ENCODE measurements at regions not wholly inside any gene's neighbourhood (a gene's known extent, or its start where the extent isn't known, plus 50 kb on each side); places are given as distances from the start of the nearest gene placed in this dataset.

- DNase-seq, result no peak
These were observed 392.2 kb downstream of the RASEF start for GRCh38 chr9:82670726-82671125.

- DNase-seq, result no peak
These were observed 389.7 kb downstream of the RASEF start for GRCh38 chr9:82673201-82673600.

GRCh38 chr9:82673919-82674318 is 389.0 kb downstream of the RASEF start:
- no peak for DNase-seq

GRCh38 chr9:82675102-82675501 is 387.8 kb downstream of the RASEF start:
- no peak for DNase-seq

GRCh38 chr9:82675605-82676004 is 387.3 kb downstream of the RASEF start:
- DNase-seq, result no peak

GRCh38 chr9:82677086-82677485 is 385.9 kb downstream of the RASEF start:
- no peak for DNase-seq

- DNase-seq, result no peak
These were observed 383.5 kb downstream of the RASEF start for GRCh38 chr9:82679472-82679871.

GRCh38 chr9:82680179-82680935 is 382.6 kb downstream of the RASEF start:
- no peak for DNase-seq

GRCh38 chr9:82681809-82682208 is 381.1 kb downstream of the RASEF start:
- DNase-seq, result no peak

- no peak for DNase-seq
These were observed 380.5 kb downstream of the RASEF start for GRCh38 chr9:82682431-82682830.

- DNase-seq, result no peak
These were observed 367.2 kb downstream of the RASEF start for GRCh38 chr9:82695704-82696103.

GRCh38 chr9:82706786-82707185 is 356.2 kb downstream of the RASEF start:
- DNase-seq, result no peak

- DNase-seq, result no peak
These were observed 346.1 kb downstream of the RASEF start for GRCh38 chr9:82716821-82717220.

GRCh38 chr9:82720515-82720914 is 342.4 kb downstream of the RASEF start:
- DNase-seq, result no peak

- DNase-seq, result no peak
These were observed 341.3 kb downstream of the RASEF start for GRCh38 chr9:82721593-82721992.

GRCh38 chr9:82722051-82722450 is 340.9 kb downstream of the RASEF start:
- no peak for DNase-seq

- DNase-seq, result no peak
These were observed 340.4 kb downstream of the RASEF start for GRCh38 chr9:82722561-82722960.

GRCh38 chr9:82726424-82727276 is 336.3 kb downstream of the RASEF start:
- no peak for DNase-seq

- DNase-seq, result no peak
These were observed 333.8 kb downstream of the RASEF start for GRCh38 chr9:82729141-82729540.

GRCh38 chr9:82729991-82730589 is 332.9 kb downstream of the RASEF start:
- no peak for DNase-seq

- peak; percentile 55 for DNase-seq
These were observed 330.0 kb downstream of the RASEF start for GRCh38 chr9:82732928-82733327.

GRCh38 chr9:82736126-82736525 is 326.8 kb downstream of the RASEF start:
- DNase-seq, result no peak

GRCh38 chr9:82736701-82737100 is 326.2 kb downstream of the RASEF start:
- DNase-seq, result no peak

GRCh38 chr9:82745919-82746318 is 317.0 kb downstream of the RASEF start:
- no peak for DNase-seq
